ENCODE measurements at regions not wholly inside any gene's neighbourhood (a gene's known extent, or its start where the extent isn't known, plus 50 kb on each side); places are given as distances from the start of the nearest gene placed in this dataset.

- TF ChIP-seq CTCF (IDR thresholded peaks at IDR 0.05; ENCODE audit: insufficient read depth, low read length) (no peak), REST (IDR thresholded peaks at IDR 0.05; ENCODE audit: insufficient replicate concordance, low read depth) (no peak), POLR2AphosphoS5 (IDR thresholded peaks at IDR 0.05; ENCODE audit: low read depth) (no peak)
Observed at GRCh38 chr6:90934081-90934480, 347.2 kb upstream of the MAP3K7 start.
